ENCODE measurements at regions not wholly inside any gene's neighbourhood (a gene's known extent, or its start where the extent isn't known, plus 50 kb on each side); places are given as distances from the start of the nearest gene placed in this dataset.

DNA sequence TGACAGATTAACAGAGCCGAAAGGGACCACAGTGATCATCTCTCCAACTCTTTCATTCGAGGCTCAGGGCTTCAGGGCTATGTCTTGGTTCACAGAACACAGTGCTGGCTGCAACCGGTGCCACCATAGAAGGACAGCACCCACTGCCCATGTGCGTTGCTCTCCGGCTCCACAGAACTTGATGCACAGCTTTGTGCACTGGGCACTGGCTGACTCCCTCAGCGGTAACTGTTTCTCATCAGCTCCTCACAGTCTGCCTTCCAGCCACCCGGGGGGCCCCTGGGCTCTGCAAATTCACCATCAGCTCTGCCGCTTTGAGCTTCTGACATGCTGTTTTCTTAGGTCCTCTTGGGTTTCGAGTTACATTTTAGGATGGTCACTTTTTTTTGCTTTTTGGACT lies 124.3 kb upstream of the RAB12 start:
- H3K27me3 Mint-ChIP-seq: peaks cover 8% of the 10 kb centered on the region
- H3K27ac Mint-ChIP-seq: no peak overlapping the region
- peaks cover 2% of the 10 kb centered on the region for H3K4me1 Mint-ChIP-seq (ENCODE audit: low read depth)
- DNase-seq (ENCODE audit: low spot score, unreplicated experiment): no peak
- H3K9me3 Mint-ChIP-seq (ENCODE audit: low read depth): no peaks in the 10 kb centered on the region
- TF ChIP-seq, protein P1, sequence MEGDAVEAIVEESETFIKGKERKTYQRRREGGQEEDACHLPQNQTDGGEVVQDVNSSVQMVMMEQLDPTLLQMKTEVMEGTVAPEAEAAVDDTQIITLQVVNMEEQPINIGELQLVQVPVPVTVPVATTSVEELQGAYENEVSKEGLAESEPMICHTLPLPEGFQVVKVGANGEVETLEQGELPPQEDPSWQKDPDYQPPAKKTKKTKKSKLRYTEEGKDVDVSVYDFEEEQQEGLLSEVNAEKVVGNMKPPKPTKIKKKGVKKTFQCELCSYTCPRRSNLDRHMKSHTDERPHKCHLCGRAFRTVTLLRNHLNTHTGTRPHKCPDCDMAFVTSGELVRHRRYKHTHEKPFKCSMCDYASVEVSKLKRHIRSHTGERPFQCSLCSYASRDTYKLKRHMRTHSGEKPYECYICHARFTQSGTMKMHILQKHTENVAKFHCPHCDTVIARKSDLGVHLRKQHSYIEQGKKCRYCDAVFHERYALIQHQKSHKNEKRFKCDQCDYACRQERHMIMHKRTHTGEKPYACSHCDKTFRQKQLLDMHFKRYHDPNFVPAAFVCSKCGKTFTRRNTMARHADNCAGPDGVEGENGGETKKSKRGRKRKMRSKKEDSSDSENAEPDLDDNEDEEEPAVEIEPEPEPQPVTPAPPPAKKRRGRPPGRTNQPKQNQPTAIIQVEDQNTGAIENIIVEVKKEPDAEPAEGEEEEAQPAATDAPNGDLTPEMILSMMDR (IDR thresholded peaks at IDR 0.05; ENCODE audit: unreplicated experiment): no peak
- H3K4me3 Mint-ChIP-seq (ENCODE audit: low read depth): no peak overlapping the region
- no peaks in the 10 kb centered on the region for H3K36me3 Mint-ChIP-seq (ENCODE audit: insufficient read depth)

DNA sequence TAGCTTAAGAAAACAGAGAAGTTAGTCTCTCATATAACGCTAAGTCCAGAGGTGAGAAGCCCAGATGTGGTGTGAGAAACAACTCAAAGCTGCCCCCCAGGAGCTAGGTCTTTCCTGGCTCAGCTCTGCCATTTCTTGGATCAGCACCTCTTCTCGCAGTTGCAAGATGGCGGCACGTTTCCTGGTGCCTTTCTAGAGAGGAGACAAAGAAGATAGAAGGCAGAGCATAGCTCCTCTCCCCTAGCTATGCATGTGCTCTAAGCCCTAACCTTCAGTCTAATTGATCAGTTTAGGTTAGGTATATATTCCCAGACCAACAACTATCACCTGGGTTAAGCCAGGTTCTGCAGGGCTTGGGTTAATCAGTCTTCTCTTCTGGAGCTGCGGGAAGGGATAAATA lies 119.5 kb upstream of the RAB12 start:
- Mint-ChIP-seq H3K36me3 (ENCODE audit: insufficient read depth) (no peaks in the 10 kb centered on the region), H3K27me3 (peaks cover 16% of the 10 kb centered on the region), H3K4me1 (ENCODE audit: low read depth) (no peaks in the 10 kb centered on the region), H3K9me3 (ENCODE audit: low read depth) (peaks cover 8% of the 10 kb centered on the region), H3K27ac (no peak overlapping the region), H3K4me3 (ENCODE audit: low read depth) (no peak overlapping the region)
- DNase-seq (ENCODE audit: low spot score, unreplicated experiment): no peak
- TF ChIP-seq, protein P1 (IDR thresholded peaks at IDR 0.05; ENCODE audit: unreplicated experiment): no peak

DNA sequence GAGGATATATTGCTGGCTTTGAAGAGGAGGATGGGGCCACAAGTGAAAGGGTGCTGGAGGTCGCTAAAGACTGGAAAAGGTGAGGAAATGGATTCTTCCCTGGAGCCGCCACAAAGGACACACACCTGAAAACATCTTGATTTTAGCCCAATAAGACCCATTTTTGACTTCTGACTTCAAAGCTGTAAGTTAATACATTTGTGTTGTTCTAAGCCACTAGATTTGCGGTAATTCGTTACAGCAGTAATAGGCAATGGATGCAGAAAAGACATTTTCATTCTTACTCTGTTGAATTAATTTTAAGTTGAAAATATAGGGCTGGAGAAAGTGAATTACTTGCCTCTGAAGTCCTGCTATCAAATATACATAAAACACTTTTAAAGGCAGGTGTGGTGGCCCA lies 117.7 kb upstream of the RAB12 start:
- H3K36me3 Mint-ChIP-seq (ENCODE audit: insufficient read depth): no peaks in the 10 kb centered on the region
- H3K4me3 Mint-ChIP-seq (ENCODE audit: low read depth): no peak overlapping the region
- peaks cover 20% of the 10 kb centered on the region for H3K27me3 Mint-ChIP-seq
- peaks cover 8% of the 10 kb centered on the region for H3K9me3 Mint-ChIP-seq (ENCODE audit: low read depth)
- H3K27ac Mint-ChIP-seq: no peak overlapping the region
- no peaks in the 10 kb centered on the region for H3K4me1 Mint-ChIP-seq (ENCODE audit: low read depth)
- DNase-seq (ENCODE audit: low spot score, unreplicated experiment): no peak
- TF ChIP-seq, protein P1 (IDR thresholded peaks at IDR 0.05; ENCODE audit: unreplicated experiment): no peak

DNA sequence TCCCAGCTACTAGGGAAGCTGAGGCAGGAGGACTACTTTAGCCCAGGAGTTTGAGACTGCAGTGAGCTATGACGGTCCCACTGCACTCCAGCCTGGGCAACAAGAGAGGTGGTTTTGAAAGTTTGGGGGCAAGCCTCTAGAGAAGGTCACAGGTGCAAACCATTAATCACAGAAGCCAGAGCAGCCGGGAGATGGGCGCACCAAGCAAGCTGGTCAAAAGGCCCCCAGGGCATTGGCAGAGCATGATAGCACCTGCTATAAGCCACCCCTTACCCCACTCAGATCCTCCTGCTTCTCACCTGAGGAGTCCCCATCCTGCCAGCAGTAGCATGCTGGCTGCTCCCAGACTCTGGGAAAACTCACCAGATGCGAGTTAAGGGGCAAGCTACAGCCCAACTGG lies 116.1 kb upstream of the RAB12 start:
- no peak overlapping the region for H3K27ac Mint-ChIP-seq
- no peak for DNase-seq (ENCODE audit: low spot score, unreplicated experiment)
- TF ChIP-seq, protein P1 (IDR thresholded peaks at IDR 0.05; ENCODE audit: unreplicated experiment): no peak
- peaks cover 20% of the 10 kb centered on the region for H3K27me3 Mint-ChIP-seq
- no peak overlapping the region for H3K4me3 Mint-ChIP-seq (ENCODE audit: low read depth)
- H3K4me1 Mint-ChIP-seq (ENCODE audit: low read depth): no peaks in the 10 kb centered on the region
- peaks cover 9% of the 10 kb centered on the region for H3K9me3 Mint-ChIP-seq (ENCODE audit: low read depth)
- H3K36me3 Mint-ChIP-seq (ENCODE audit: insufficient read depth): no peaks in the 10 kb centered on the region

DNA sequence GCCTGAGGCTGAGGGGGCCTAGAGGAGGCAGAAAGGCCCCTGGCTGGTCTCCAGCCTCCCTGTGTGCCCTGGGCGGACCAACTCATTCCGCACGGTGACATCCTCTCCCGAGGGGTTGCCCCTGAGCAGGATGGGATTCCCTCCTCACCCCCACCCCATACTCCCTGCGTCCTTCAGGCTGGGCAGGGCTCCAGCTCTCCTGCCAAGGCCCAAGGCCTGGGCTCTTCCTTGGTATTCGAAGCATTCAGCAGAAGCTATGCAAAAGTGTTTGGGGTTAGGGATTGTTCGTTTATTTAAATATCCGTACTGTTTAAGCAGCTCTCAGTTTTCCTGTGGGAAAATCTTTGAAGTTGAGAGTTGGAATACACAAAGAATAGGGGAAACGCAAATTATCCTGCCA lies 113.1 kb upstream of the RAB12 start:
- Mint-ChIP-seq H3K27ac (no peak overlapping the region), H3K27me3 (peaks cover 18% of the 10 kb centered on the region), H3K4me3 (ENCODE audit: low read depth) (no peak overlapping the region), H3K36me3 (ENCODE audit: insufficient read depth) (no peaks in the 10 kb centered on the region), H3K4me1 (ENCODE audit: low read depth) (peaks cover 3% of the 10 kb centered on the region), H3K9me3 (ENCODE audit: low read depth) (peaks cover 5% of the 10 kb centered on the region)
- no peak for DNase-seq (ENCODE audit: low spot score, unreplicated experiment)
- TF ChIP-seq, protein P1 (IDR thresholded peaks at IDR 0.05; ENCODE audit: unreplicated experiment): no peak

Data from progenitor cell of endocrine pancreas (in vitro differentiated cells).